ENCODE measurements at regions not wholly inside any gene's neighbourhood (a gene's known extent, or its start where the extent isn't known, plus 50 kb on each side); places are given as distances from the start of the nearest gene placed in this dataset.

DNA sequence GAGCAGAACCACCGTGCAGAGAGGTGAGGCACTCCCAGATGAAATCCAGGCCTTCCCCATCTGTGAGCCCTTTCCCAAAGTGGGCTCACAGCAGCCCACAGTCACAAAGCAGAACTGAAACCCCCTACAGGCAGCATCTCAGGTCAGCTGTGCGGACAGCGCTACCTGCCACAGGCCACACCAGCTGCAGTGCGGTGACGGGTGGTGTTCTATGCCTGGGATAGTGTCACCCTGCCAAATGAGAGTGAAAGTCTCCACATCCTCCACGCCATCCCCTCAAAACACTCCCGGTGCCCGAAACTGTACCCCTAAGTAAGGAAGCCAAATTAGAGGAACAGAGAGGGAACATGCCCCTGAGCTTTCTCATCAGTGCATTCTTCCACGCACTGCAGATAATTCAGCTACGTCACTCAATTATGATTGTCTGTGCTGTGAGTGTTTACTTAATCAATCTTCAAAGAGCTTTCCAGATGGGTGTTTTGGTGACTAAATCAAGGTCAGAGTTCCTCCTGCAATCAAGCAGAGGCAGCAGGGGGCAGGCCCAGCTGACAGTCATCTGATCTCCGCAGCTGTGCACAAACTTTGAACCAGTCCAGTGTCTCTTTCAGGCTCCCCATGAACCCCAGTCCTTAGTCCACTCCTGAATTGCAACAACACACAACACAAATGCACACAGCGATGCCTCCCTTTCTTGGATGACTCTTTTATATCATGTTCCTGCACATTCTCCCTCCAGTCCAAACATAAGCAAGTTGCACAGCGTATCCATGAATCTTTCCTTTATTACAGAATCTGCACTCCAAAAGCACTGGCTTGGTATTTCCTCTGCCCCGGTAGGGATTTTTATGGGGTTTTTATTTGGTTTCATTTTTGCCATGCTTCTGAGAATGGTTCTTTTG is 150.0 kb downstream of the TOMM20 start (continued):
- TF ChIP-seq ZBTB12 (CRISPR knock-in tag; IDR thresholded peaks at IDR 0.05) (0 out of 2 replicates have a peak, but pooled peaks have one; percentile 30), TAL1 (IDR thresholded peaks at IDR 0.05) (peak; percentile 80), JUND (IDR thresholded peaks at IDR 0.05; ENCODE audit: borderline replicate concordance, low read depth, low read length) (peak; percentile 79), JUND (tag; IDR thresholded peaks at IDR 0.05; ENCODE audit: borderline replicate concordance, low read depth, low read length) (peak; percentile 83; the same call in 2 of the 3 replicates), ARHGAP35 (IDR thresholded peaks at IDR 0.05; ENCODE audit: partially characterized antibody) (no peak), TEAD1 (CRISPR knock-in tag; IDR thresholded peaks at IDR 0.05) (0 out of 4 replicates have a peak, but pooled peaks have one; percentile 30 to 46), ID3 (CRISPR knock-in tag; IDR thresholded peaks at IDR 0.05) (no peak), ID3 (tag; IDR thresholded peaks at IDR 0.05) (no peak; the same call in 1 of the 2 replicates), ZNF124 (CRISPR knock-in tag; IDR thresholded peaks at IDR 0.05) (no peak), FOS (IDR thresholded peaks at IDR 0.05; ENCODE audit: extremely low read depth, insufficient read length) (peak; percentile 4), FOXM1 (IDR thresholded peaks at IDR 0.05; ENCODE audit: low read depth) (peak; percentile 50; the same call in 1 of the 2 replicates), FOXM1 (CRISPR knock-in tag; IDR thresholded peaks at IDR 0.05; ENCODE audit: low read depth) (no peak), ARID1B (IDR thresholded peaks at IDR 0.05) (peak; percentile 87), ESRRA (IDR thresholded peaks at IDR 0.05; ENCODE audit: borderline replicate concordance, low read depth) (peak; percentile 48; the same call in 1 of the 2 replicates), GATAD2A (IDR thresholded peaks at IDR 0.05) (0 out of 2 replicates have a peak, but pooled peaks have one; percentile 5), EP300 (IDR thresholded peaks at IDR 0.05; ENCODE audit: low read length) (peak; percentile 81)
- TF ChIP-seq, protein P1, sequence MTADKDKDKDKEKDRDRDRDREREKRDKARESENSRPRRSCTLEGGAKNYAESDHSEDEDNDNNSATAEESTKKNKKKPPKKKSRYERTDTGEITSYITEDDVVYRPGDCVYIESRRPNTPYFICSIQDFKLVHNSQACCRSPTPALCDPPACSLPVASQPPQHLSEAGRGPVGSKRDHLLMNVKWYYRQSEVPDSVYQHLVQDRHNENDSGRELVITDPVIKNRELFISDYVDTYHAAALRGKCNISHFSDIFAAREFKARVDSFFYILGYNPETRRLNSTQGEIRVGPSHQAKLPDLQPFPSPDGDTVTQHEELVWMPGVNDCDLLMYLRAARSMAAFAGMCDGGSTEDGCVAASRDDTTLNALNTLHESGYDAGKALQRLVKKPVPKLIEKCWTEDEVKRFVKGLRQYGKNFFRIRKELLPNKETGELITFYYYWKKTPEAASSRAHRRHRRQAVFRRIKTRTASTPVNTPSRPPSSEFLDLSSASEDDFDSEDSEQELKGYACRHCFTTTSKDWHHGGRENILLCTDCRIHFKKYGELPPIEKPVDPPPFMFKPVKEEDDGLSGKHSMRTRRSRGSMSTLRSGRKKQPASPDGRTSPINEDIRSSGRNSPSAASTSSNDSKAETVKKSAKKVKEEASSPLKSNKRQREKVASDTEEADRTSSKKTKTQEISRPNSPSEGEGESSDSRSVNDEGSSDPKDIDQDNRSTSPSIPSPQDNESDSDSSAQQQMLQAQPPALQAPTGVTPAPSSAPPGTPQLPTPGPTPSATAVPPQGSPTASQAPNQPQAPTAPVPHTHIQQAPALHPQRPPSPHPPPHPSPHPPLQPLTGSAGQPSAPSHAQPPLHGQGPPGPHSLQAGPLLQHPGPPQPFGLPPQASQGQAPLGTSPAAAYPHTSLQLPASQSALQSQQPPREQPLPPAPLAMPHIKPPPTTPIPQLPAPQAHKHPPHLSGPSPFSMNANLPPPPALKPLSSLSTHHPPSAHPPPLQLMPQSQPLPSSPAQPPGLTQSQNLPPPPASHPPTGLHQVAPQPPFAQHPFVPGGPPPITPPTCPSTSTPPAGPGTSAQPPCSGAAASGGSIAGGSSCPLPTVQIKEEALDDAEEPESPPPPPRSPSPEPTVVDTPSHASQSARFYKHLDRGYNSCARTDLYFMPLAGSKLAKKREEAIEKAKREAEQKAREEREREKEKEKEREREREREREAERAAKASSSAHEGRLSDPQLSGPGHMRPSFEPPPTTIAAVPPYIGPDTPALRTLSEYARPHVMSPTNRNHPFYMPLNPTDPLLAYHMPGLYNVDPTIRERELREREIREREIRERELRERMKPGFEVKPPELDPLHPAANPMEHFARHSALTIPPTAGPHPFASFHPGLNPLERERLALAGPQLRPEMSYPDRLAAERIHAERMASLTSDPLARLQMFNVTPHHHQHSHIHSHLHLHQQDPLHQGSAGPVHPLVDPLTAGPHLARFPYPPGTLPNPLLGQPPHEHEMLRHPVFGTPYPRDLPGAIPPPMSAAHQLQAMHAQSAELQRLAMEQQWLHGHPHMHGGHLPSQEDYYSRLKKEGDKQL (CRISPR knock-in tag; IDR thresholded peaks at IDR 0.05; ENCODE audit: borderline replicate concordance) = peak; percentile 89; the same call in 1 of the 2 replicates
- TF ChIP-seq, protein P2, sequence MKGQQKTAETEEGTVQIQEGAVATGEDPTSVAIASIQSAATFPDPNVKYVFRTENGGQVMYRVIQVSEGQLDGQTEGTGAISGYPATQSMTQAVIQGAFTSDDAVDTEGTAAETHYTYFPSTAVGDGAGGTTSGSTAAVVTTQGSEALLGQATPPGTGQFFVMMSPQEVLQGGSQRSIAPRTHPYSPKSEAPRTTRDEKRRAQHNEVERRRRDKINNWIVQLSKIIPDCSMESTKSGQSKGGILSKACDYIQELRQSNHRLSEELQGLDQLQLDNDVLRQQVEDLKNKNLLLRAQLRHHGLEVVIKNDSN (CRISPR knock-in tag; IDR thresholded peaks at IDR 0.05) = peak; percentile 61
- TF ChIP-seq, protein P3, sequence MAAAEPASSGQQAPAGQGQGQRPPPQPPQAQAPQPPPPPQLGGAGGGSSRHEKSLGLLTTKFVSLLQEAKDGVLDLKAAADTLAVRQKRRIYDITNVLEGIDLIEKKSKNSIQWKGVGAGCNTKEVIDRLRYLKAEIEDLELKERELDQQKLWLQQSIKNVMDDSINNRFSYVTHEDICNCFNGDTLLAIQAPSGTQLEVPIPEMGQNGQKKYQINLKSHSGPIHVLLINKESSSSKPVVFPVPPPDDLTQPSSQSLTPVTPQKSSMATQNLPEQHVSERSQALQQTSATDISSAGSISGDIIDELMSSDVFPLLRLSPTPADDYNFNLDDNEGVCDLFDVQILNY (CRISPR knock-in tag; IDR thresholded peaks at IDR 0.05) = peak; percentile 74; the same call in 1 of the 2 replicates

Data from K562 (cell line).